H9 (cell line): ENCODE measurements at regions not wholly inside any gene's neighbourhood (a gene's known extent, or its start where the extent isn't known, plus 50 kb on each side); places are given as distances from the start of the nearest gene placed in this dataset.

Experiments used
- DNase-seq: peaks from one replicate; pipeline ENCODE4 v3.0.0-alpha.2; 2017
- H2AFZ ChIP-seq: one replicate; pipeline ENCODE4 v1.6.1; 2013; ENCODE audit warnings: mild to moderate bottlenecking, low read length, control low read depth, moderate library complexity
- H2AK5ac ChIP-seq: 2 replicates; pipeline ENCODE4 v1.6.1; 2013; ENCODE audit warnings: low read length, control low read depth, mixed read lengths; ENCODE audit not compliant: insufficient read length
- H2BK120ac ChIP-seq: one replicate; pipeline ENCODE4 v1.6.1; 2013; ENCODE audit warnings: low read depth, mild to moderate bottlenecking, low read length, control low read depth, inconsistent platforms; ENCODE audit not compliant: poor library complexity, severe bottlenecking
- H2BK12ac ChIP-seq: 2 replicates; pipeline ENCODE4 v1.6.1; 2013; ENCODE audit warnings: low read length, control low read depth, mixed read lengths, low read depth; ENCODE audit not compliant: insufficient read length
- H2BK15ac ChIP-seq: 2 replicates; pipeline ENCODE4 v1.6.1; 2013; ENCODE audit warnings: low read depth, low read length, control low read depth
- H2BK20ac ChIP-seq: one replicate; pipeline ENCODE4 v1.6.1; 2013; ENCODE audit warnings: low read depth, mild to moderate bottlenecking, low read length, control low read depth, inconsistent platforms; ENCODE audit not compliant: poor library complexity, severe bottlenecking
- H2BK5ac ChIP-seq: 2 replicates; pipeline ENCODE4 v1.6.1; 2013; ENCODE audit warnings: low read length, control low read depth, mixed read lengths; ENCODE audit not compliant: insufficient read length
- H3K14ac ChIP-seq: 2 replicates; pipeline ENCODE4 v1.6.1; 2013; ENCODE audit warnings: low read length, control low read depth; ENCODE audit not compliant: insufficient read depth
- H3K18ac ChIP-seq: 2 replicates; pipeline ENCODE4 v1.6.1; 2013; ENCODE audit warnings: low read depth, mild to moderate bottlenecking, mixed read lengths, low read length, control low read depth; ENCODE audit not compliant: insufficient read length
- H3K23ac ChIP-seq: 2 replicates; pipeline ENCODE4 v1.6.1; 2013; ENCODE audit warnings: low read length, control low read depth, mixed read lengths, low read depth; ENCODE audit not compliant: insufficient read length
- H3K23me2 ChIP-seq: 2 replicates; pipeline ENCODE4 v1.6.1; 2013; ENCODE audit warnings: low read depth, mild to moderate bottlenecking, mixed read lengths, low read length, control low read depth; ENCODE audit not compliant: insufficient read length, poor library complexity, severe bottlenecking
- H3K27ac ChIP-seq: 2 replicates; pipeline ENCODE4 v1.5.1; 2013; ENCODE audit warnings: low read length, control low read depth, mixed read lengths, low read depth; ENCODE audit not compliant: insufficient read length
- H3K27me3 ChIP-seq: 2 replicates; pipeline ENCODE4 v1.6.1; 2013; ENCODE audit warnings: low read length, control low read depth, inconsistent platforms; ENCODE audit not compliant: insufficient read depth
- H3K4ac ChIP-seq: 2 replicates; pipeline ENCODE4 v1.6.1; 2013; ENCODE audit warnings: low read depth, mild to moderate bottlenecking, control low read depth, inconsistent platforms, low read length, moderate library complexity
- H3K4me1 ChIP-seq: 2 replicates; pipeline ENCODE4 v1.6.1; 2013; ENCODE audit warnings: low read length, control low read depth, inconsistent platforms; ENCODE audit not compliant: insufficient read depth
- H3K4me2 ChIP-seq: 2 replicates; pipeline ENCODE4 v1.6.1; 2013; ENCODE audit warnings: low read length, control low read depth, mixed read lengths; ENCODE audit not compliant: insufficient read length, insufficient read depth
- H3K56ac ChIP-seq: 2 replicates; pipeline ENCODE4 v1.6.1; 2013; ENCODE audit warnings: low read depth, mild to moderate bottlenecking, mixed read lengths, low read length, control low read depth; ENCODE audit not compliant: insufficient read length
- H3K79me1 ChIP-seq: 2 replicates; pipeline ENCODE4 v1.6.1; 2013; ENCODE audit warnings: low read depth, mild to moderate bottlenecking, moderate library complexity, low read length, control low read depth, inconsistent platforms; ENCODE audit not compliant: insufficient read depth, poor library complexity, severe bottlenecking
- H3K79me2 ChIP-seq: 2 replicates; pipeline ENCODE4 v1.6.1; 2013; ENCODE audit warnings: low read length, control low read depth, inconsistent platforms; ENCODE audit not compliant: insufficient read depth
- H3K9ac ChIP-seq: 2 replicates; pipeline ENCODE4 v1.6.1; 2013; ENCODE audit warnings: low read length, control low read depth, mixed read lengths; ENCODE audit not compliant: insufficient read length; ENCODE audit errors: extremely low read depth
- H3K9me3 ChIP-seq: one replicate; pipeline ENCODE4 v1.6.1; 2013; ENCODE audit warnings: low read depth, low read length, inconsistent platforms; ENCODE audit not compliant: control insufficient read depth
- H3T11ph ChIP-seq: one replicate; pipeline ENCODE4 v1.6.1; 2013; ENCODE audit warnings: mild to moderate bottlenecking, low read length, control low read depth, inconsistent platforms
- H4K20me1 ChIP-seq: one replicate; pipeline ENCODE4 v1.6.1; 2013; ENCODE audit not compliant: control insufficient read depth, insufficient read length, insufficient read depth
- H4K5ac ChIP-seq: 2 replicates; pipeline ENCODE4 v1.6.1; 2013; ENCODE audit warnings: low read depth, mild to moderate bottlenecking, mixed read lengths, low read length, control low read depth; ENCODE audit not compliant: insufficient read length
- H4K8ac ChIP-seq: replicated peaks from 2 replicates; pipeline ENCODE4 v1.6.1; 2013; ENCODE audit warnings: low read length, control low read depth, mixed read lengths, low read depth; ENCODE audit not compliant: insufficient read length
- H4K91ac ChIP-seq: 2 replicates; pipeline ENCODE4 v1.6.1; 2013; ENCODE audit warnings: low read depth, mild to moderate bottlenecking, moderate library complexity, mixed read lengths, low read length, control low read depth; ENCODE audit not compliant: insufficient read length
- H3K27ac Mint-ChIP-seq, 3 experiments: 2 replicates in 2 of 3; 3 replicates in 1 of 3; pipeline ENCODE4 v1.8.0; 2020 to 2021; ENCODE audit warnings: mixed read lengths in 3 of 3, mild to moderate bottlenecking in 1 of 3, moderate library complexity in 1 of 3
- H3K27me3 Mint-ChIP-seq: 2 replicates; pipeline ENCODE4 v1.8.0; 2021; ENCODE audit warnings: low read depth, mild to moderate bottlenecking, moderate library complexity, mixed read lengths
- H3K36me3 Mint-ChIP-seq, 3 experiments: 2 replicates in 2 of 3; 3 replicates in 1 of 3; pipeline ENCODE4 v1.8.0; 2020 to 2021; ENCODE audit warnings: low read depth in 3 of 3, mixed read lengths in 3 of 3; ENCODE audit not compliant: insufficient read depth in 1 of 3
- H3K4me1 Mint-ChIP-seq, 2 experiments: 2 replicates each; pipeline ENCODE4 v1.8.0; 2020; ENCODE audit warnings: mixed read lengths in 2 of 2
- H3K4me3 Mint-ChIP-seq, 2 experiments: 2 replicates in 1 of 2; 3 replicates in 1 of 2; pipeline ENCODE4 v1.8.0; 2020 to 2021; ENCODE audit warnings: mild to moderate bottlenecking in 2 of 2, mixed read lengths in 2 of 2, moderate library complexity in 1 of 2
- H3K9me3 Mint-ChIP-seq, 2 experiments: 2 replicates in 1 of 2; 3 replicates in 1 of 2; pipeline ENCODE4 v1.8.0; 2020; ENCODE audit warnings: mild to moderate bottlenecking in 2 of 2, mixed read lengths in 2 of 2, moderate library complexity in 1 of 2
- CTCF ChIP-seq: fragments of 200-600 bp; sonication (generic); conservative IDR thresholded peaks from 3 replicates; pipeline ENCODE4 v1.8.0; 2021; ENCODE audit warnings: antibody characterized with exemption, mild to moderate bottlenecking
- WGBS: extraction: QIAGEN DNeasy Blood & Tissue Kit; methylation state at CpG from one replicate; pipeline ENCODE4 v1.1.7; 2013; ENCODE audit warnings: missing lambda C conversion rate, low lambda C conversion rate, mixed read lengths; ENCODE audit not compliant: insufficient read length; ENCODE audit errors: extremely low coverage; 5-methylcytosine and 5-hydroxymethylcytosine counted together

- Histone ChIP-seq H2BK5ac (no peak overlapping the region), H3K18ac (no peak overlapping the region), H3K14ac (no peak overlapping the region), H3K9ac (no peak overlapping the region), H3K4ac (no peak overlapping the region), H4K20me1 (no peaks in the 10 kb centered on the region), H3T11ph (no peak overlapping the region), H2AK5ac (no peak overlapping the region), H2BK15ac (no peak overlapping the region), H2AFZ (no peak overlapping the region), H3K4me1 (peaks cover 3% of the 10 kb centered on the region; the same call in 1 of the 2 replicates), H3K79me2 (no peaks in the 10 kb centered on the region), H4K5ac (no peak overlapping the region), H3K4me2 (no peak overlapping the region), H3K56ac (no peak overlapping the region), H2BK12ac (no peak overlapping the region), H3K79me1 (no peaks in the 10 kb centered on the region), H3K27me3 (no peaks in the 10 kb centered on the region), H2BK120ac (no peak overlapping the region), H3K27ac (no peak overlapping the region), H4K91ac (no peak overlapping the region), H3K23ac (no peak overlapping the region), H4K8ac (no peak overlapping the region), H3K23me2 (no peaks in the 10 kb centered on the region), H2BK20ac (no peak overlapping the region), H3K9me3 (no peaks in the 10 kb centered on the region)
- TF ChIP-seq CTCF: no peak
- no peaks in the 10 kb centered on the region; a peak in 1 of 7 replicates for H3K36me3 Mint-ChIP-seq
- H3K4me3 Mint-ChIP-seq: no peak overlapping the region
- DNase-seq: no peak
- peaks cover 23 to 32% of the 10 kb centered on the region in 2 experiments for H3K4me1 Mint-ChIP-seq
- WGBS: no CpG with 5 or more reads among the region's 1 CpG
- no peak overlapping the region; a peak in 1 of 7 replicates for H3K27ac Mint-ChIP-seq
- no peaks in the 10 kb centered on the region for H3K9me3 Mint-ChIP-seq
- H3K27me3 Mint-ChIP-seq: no peaks in the 10 kb centered on the region; the same call in 1 of the 2 replicates
Measured at GRCh38 chr5:126351153-126351552, 72.1 kb upstream of the GRAMD2B start.
